CD14-positive monocyte (primary cell): ENCODE measurements at regions not wholly inside any gene's neighbourhood (a gene's known extent, or its start where the extent isn't known, plus 50 kb on each side); places are given as distances from the start of the nearest gene placed in this dataset.

Experiments used
- DNase-seq, 3 donors: peaks; one replicate each; pipeline ENCODE4 v3.0.0-alpha.2; 2011 to 2022
- H2AFZ ChIP-seq: 2 replicates; pipeline ENCODE4 v1.6.0; 2012; ENCODE audit warnings: mild to moderate bottlenecking, low read depth, low read length, inconsistent platforms; ENCODE audit not compliant: insufficient read depth, poor library complexity, severe bottlenecking
- H3K27ac ChIP-seq, 2 donors: 1 replicate in 1 of 2; 2 replicates in 1 of 2; pipeline ENCODE4 v1.5.1; 2012 to 2013; ENCODE audit warnings: low read length in 2 of 2, control low read depth in 1 of 2, inconsistent platforms in 1 of 2, low read depth in 1 of 2, mild to moderate bottlenecking in 1 of 2
- H3K27me3 ChIP-seq, 2 donors: one replicate each; pipeline versions ENCODE4 v1.6.0 to v1.6.1; 2011 to 2013; ENCODE audit warnings: low read length in 2 of 2; ENCODE audit not compliant: control insufficient read depth in 2 of 2, insufficient read depth in 2 of 2
- H3K36me3 ChIP-seq, 2 donors: replicated peaks in 1 of 2; 1 replicate in 1 of 2; 2 replicates in 1 of 2; pipeline versions ENCODE4 v1.5.1 to v1.6.1; 2012 to 2013; ENCODE audit warnings: low read length in 2 of 2, control low read depth in 1 of 2, inconsistent platforms in 1 of 2, mild to moderate bottlenecking in 1 of 2; ENCODE audit not compliant: insufficient read depth in 2 of 2, control insufficient read depth in 1 of 2
- H3K4me1 ChIP-seq, 2 donors: 1 replicate in 1 of 2; 2 replicates in 1 of 2; pipeline versions ENCODE4 v1.5.1 to v1.6.1; 2012 to 2013; ENCODE audit warnings: low read length in 2 of 2, control low read depth in 1 of 2, inconsistent platforms in 1 of 2, mild to moderate bottlenecking in 1 of 2, moderate library complexity in 1 of 2; ENCODE audit not compliant: insufficient read depth in 2 of 2, control insufficient read depth in 1 of 2
- H3K4me2 ChIP-seq: replicated peaks from 2 replicates; pipeline ENCODE3; 2012; ENCODE audit warnings: low read length, moderate library complexity, mild to moderate bottlenecking; ENCODE audit not compliant: poor library complexity, severe bottlenecking; ENCODE audit errors: extremely low read depth
- H3K4me3 ChIP-seq, 3 experiments: fragments of 200-600 bp in 1 of 3; sonication (generic) in 1 of 3; replicated peaks in 1 of 3; 1 replicate in 2 of 3; 2 replicates in 1 of 3; pipeline ENCODE4 v1.5.1; 2011 to 2013; ENCODE audit warnings: low read length in 3 of 3, mild to moderate bottlenecking in 3 of 3, control low read depth in 2 of 3, low read depth in 2 of 3, inconsistent platforms in 1 of 3, moderate library complexity in 1 of 3
- H3K79me2 ChIP-seq: 2 replicates; pipeline ENCODE4 v1.6.0; 2012; ENCODE audit warnings: mild to moderate bottlenecking, control low read depth, inconsistent platforms, low read length, moderate library complexity; ENCODE audit not compliant: insufficient read depth
- H3K9ac ChIP-seq: 2 replicates; pipeline ENCODE4 v1.6.0; 2017; ENCODE audit warnings: low read length, mild to moderate bottlenecking; ENCODE audit not compliant: insufficient read depth, poor library complexity, severe bottlenecking
- H3K9me3 ChIP-seq, 2 donors: replicated peaks in 1 of 2; 1 replicate in 1 of 2; 2 replicates in 1 of 2; pipeline versions ENCODE4 v1.5.1 to v1.6.1; 2012 to 2013; ENCODE audit warnings: low read length in 2 of 2, control low read depth in 1 of 2; ENCODE audit not compliant: control insufficient read depth in 1 of 2, insufficient read depth in 1 of 2
- H4K20me1 ChIP-seq: 2 replicates; pipeline ENCODE4 v1.6.0; 2012; ENCODE audit warnings: mild to moderate bottlenecking, low read length, control low read depth, moderate library complexity; ENCODE audit not compliant: insufficient read depth
- H3K27ac Mint-ChIP-seq, 7 donors: one replicate each; pipeline ENCODE4 v1.8.0; 2020; ENCODE audit warnings: mild to moderate bottlenecking in 7 of 7, mixed read lengths in 7 of 7, moderate library complexity in 6 of 7, inconsistent platforms in 2 of 7
- H3K27me3 Mint-ChIP-seq, 3 donors: one replicate each; pipeline ENCODE4 v1.8.0; 2021 to 2022; ENCODE audit warnings: low read depth in 3 of 3, mild to moderate bottlenecking in 3 of 3, mixed read lengths in 3 of 3, moderate library complexity in 3 of 3, inconsistent platforms in 1 of 3
- H3K36me3 Mint-ChIP-seq, 2 donors: one replicate each; pipeline ENCODE4 v1.8.0; 2020; ENCODE audit warnings: mixed read lengths in 2 of 2, inconsistent platforms in 1 of 2, mild to moderate bottlenecking in 1 of 2
- H3K4me1 Mint-ChIP-seq: one replicate; pipeline ENCODE4 v1.8.0; 2020; ENCODE audit warnings: mild to moderate bottlenecking, mixed read lengths
- H3K4me3 Mint-ChIP-seq, 2 donors: one replicate each; pipeline ENCODE4 v1.8.0; 2020; ENCODE audit warnings: mild to moderate bottlenecking in 2 of 2, mixed read lengths in 2 of 2, moderate library complexity in 1 of 2
- H3K9me3 Mint-ChIP-seq, 7 donors: one replicate each; pipeline ENCODE4 v1.8.0; 2020 to 2022; ENCODE audit warnings: mixed read lengths in 7 of 7, mild to moderate bottlenecking in 6 of 7, moderate library complexity in 6 of 7, inconsistent platforms in 2 of 7
- WGBS: methylation state at CpG from one replicate; pipeline ENCODE4 v1.1.5; 2013; ENCODE audit warnings: missing lambda C conversion rate; ENCODE audit not compliant: insufficient coverage; 5-methylcytosine and 5-hydroxymethylcytosine counted together
- intact Hi-C, 2 donors: fragments of 100-400 bp; cut with micrococcal nuclease; formaldehyde crosslinking; loops; one replicate each; pipeline versions ENCODE4 v1.15.0 to v1.15.1; 2023
- TF ChIP-seq, protein P1 (sequence below): fragments of 200-600 bp; IDR thresholded peaks from one replicate; pipeline ENCODE4 v1.8.0; 2022; ENCODE audit warnings: antibody characterized with exemption, mild to moderate bottlenecking

DNA sequence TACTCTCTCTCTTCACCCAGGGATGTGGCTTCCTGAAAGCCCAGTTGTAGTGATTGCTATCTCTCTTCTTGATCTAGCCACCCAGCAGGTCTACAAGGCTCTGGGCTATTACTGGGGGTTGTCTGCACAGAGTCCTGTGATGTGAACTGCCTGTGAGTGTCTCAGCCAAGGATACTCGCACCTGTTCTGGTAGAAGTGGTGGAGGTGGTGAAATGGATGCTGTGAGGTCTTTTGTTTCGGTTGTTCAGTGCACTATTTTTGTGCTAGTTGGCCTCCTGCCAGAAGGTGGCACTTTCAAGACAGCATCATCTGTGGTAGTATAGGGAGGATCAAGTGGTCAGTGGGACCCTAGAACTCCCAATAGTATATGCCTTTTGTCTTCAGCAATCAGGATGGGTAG, 268.0 kb downstream of the GABRG1 start:
- H3K4me1 ChIP-seq, result no peaks in the 10 kb centered on the region
- TF ChIP-seq, protein P1, sequence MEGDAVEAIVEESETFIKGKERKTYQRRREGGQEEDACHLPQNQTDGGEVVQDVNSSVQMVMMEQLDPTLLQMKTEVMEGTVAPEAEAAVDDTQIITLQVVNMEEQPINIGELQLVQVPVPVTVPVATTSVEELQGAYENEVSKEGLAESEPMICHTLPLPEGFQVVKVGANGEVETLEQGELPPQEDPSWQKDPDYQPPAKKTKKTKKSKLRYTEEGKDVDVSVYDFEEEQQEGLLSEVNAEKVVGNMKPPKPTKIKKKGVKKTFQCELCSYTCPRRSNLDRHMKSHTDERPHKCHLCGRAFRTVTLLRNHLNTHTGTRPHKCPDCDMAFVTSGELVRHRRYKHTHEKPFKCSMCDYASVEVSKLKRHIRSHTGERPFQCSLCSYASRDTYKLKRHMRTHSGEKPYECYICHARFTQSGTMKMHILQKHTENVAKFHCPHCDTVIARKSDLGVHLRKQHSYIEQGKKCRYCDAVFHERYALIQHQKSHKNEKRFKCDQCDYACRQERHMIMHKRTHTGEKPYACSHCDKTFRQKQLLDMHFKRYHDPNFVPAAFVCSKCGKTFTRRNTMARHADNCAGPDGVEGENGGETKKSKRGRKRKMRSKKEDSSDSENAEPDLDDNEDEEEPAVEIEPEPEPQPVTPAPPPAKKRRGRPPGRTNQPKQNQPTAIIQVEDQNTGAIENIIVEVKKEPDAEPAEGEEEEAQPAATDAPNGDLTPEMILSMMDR, result no peak
- intact Hi-C loops, result no loop called here

DNA sequence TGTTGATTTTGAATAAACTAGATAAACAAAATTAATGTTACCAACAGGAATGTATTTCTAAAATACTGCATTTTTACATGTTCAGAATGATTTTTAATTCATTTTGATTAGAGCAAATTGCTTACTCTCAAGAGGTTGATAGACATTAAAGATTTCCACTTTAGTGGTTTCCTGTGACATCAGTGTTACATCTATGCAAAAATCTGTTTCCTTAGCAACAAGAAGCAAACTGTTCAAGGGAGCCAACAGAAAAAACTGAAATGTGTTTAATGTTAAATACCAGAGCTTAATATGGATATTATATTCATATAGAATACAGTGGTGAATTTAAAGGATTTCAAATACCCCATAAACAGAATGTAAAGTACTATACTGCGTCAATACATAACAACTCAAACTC, 277.8 kb downstream of the GABRG1 start:
- H3K9me3 ChIP-seq, result no peaks in the 10 kb centered on the region
- no peak overlapping the region for H3K4me3 ChIP-seq
- no peaks in the 10 kb centered on the region for H3K36me3 Mint-ChIP-seq

More for the DNA sequence above, 268.0 kb downstream of the GABRG1 start:
- Histone ChIP-seq H3K27me3 (no peaks in the 10 kb centered on the region), H3K27ac (no peak overlapping the region), H3K79me2 (no peaks in the 10 kb centered on the region), H4K20me1 (no peaks in the 10 kb centered on the region), H3K4me2 (no peak overlapping the region), H2AFZ (no peak overlapping the region), H3K4me3 (no peak overlapping the region), H3K36me3 (no peaks in the 10 kb centered on the region), H3K9me3 (peaks cover 0 to 13% of the 10 kb centered on the region in 2 donors), H3K9ac (no peak overlapping the region)
- Mint-ChIP-seq H3K27ac (no peak overlapping the region), H3K4me1 (no peaks in the 10 kb centered on the region), H3K4me3 (no peak overlapping the region), H3K9me3 (peaks cover 2 to 14% (median 11%) of the 10 kb centered on the region in 7 donors), H3K36me3 (no peaks in the 10 kb centered on the region), H3K27me3 (no peaks in the 10 kb centered on the region)
- DNase-seq, result no peak
- WGBS, result 100% methylated on average over 2 of the region's 2 CpGs

More for the DNA sequence above, 277.8 kb downstream of the GABRG1 start:
- Histone ChIP-seq H3K4me2 (no peak overlapping the region), H3K4me1 (no peaks in the 10 kb centered on the region), H2AFZ (no peak overlapping the region), H3K9ac (no peak overlapping the region), H3K27me3 (no peaks in the 10 kb centered on the region), H3K79me2 (no peaks in the 10 kb centered on the region), H3K36me3 (no peaks in the 10 kb centered on the region), H4K20me1 (no peaks in the 10 kb centered on the region), H3K27ac (no peak overlapping the region)
- Mint-ChIP-seq H3K9me3 (peaks cover 0 to 6% (median 0%) of the 10 kb centered on the region in 7 donors), H3K4me1 (no peaks in the 10 kb centered on the region), H3K27ac (no peak overlapping the region), H3K4me3 (no peak overlapping the region), H3K27me3 (no peaks in the 10 kb centered on the region)
- TF ChIP-seq, protein P1, result no peak
- DNase-seq, result no peak
- no CpG with 5 or more reads among the region's 1 CpG for WGBS
- intact Hi-C loops, result no loop called here
